ENCODE measurements at regions not wholly inside any gene's neighbourhood (a gene's known extent, or its start where the extent isn't known, plus 50 kb on each side); places are given as distances from the start of the nearest gene placed in this dataset.

GRCh38 chr1:187338762-187339412 is 510.1 kb downstream of the PLA2G4A start:
- TF ChIP-seq CTCF (IDR thresholded peaks at IDR 0.05; ENCODE audit: borderline replicate concordance, control extremely low read depth, extremely low read depth, insufficient read depth, missing control alignments) = no peak
- DNase-seq (ENCODE audit: low spot score) = no peak
- in situ Hi-C loops (cut with MboI; ENCODE audit: low sequenced_read_pairs, unreplicated experiment) = no loop called here

- TF ChIP-seq CTCF (IDR thresholded peaks at IDR 0.05; ENCODE audit: borderline replicate concordance, control extremely low read depth, extremely low read depth, insufficient read depth, missing control alignments) = no peak
- in situ Hi-C loops (cut with MboI; ENCODE audit: low sequenced_read_pairs, unreplicated experiment) = no loop called here
- no peak for DNase-seq (ENCODE audit: low spot score)
These were observed 513.7 kb downstream of the PLA2G4A start for GRCh38 chr1:187342495-187342894.

- no peak for DNase-seq (ENCODE audit: low spot score)
- in situ Hi-C loops (cut with MboI; ENCODE audit: low sequenced_read_pairs, unreplicated experiment) = no loop called here
- TF ChIP-seq CTCF (IDR thresholded peaks at IDR 0.05; ENCODE audit: borderline replicate concordance, control extremely low read depth, extremely low read depth, insufficient read depth, missing control alignments) = no peak
These were observed 545.3 kb downstream of the PLA2G4A start for GRCh38 chr1:187374082-187374481.

GRCh38 chr1:187374742-187375141 is 546.0 kb downstream of the PLA2G4A start:
- no peak for TF ChIP-seq CTCF (IDR thresholded peaks at IDR 0.05; ENCODE audit: borderline replicate concordance, control extremely low read depth, extremely low read depth, insufficient read depth, missing control alignments)
- in situ Hi-C loops (cut with MboI; ENCODE audit: low sequenced_read_pairs, unreplicated experiment) = no loop called here
- no peak for DNase-seq (ENCODE audit: low spot score)

GRCh38 chr1:187383366-187383765 is 554.6 kb downstream of the PLA2G4A start:
- no peak for TF ChIP-seq CTCF (IDR thresholded peaks at IDR 0.05; ENCODE audit: borderline replicate concordance, control extremely low read depth, extremely low read depth, insufficient read depth, missing control alignments)
- in situ Hi-C loops (cut with MboI; ENCODE audit: low sequenced_read_pairs, unreplicated experiment) = no loop called here
- DNase-seq (ENCODE audit: low spot score) = no peak

GRCh38 chr1:187384504-187384903 is 555.8 kb downstream of the PLA2G4A start:
- in situ Hi-C loops (cut with MboI; ENCODE audit: low sequenced_read_pairs, unreplicated experiment) = no loop called here
- DNase-seq (ENCODE audit: low spot score) = no peak
- TF ChIP-seq CTCF (IDR thresholded peaks at IDR 0.05; ENCODE audit: borderline replicate concordance, control extremely low read depth, extremely low read depth, insufficient read depth, missing control alignments) = no peak

All from GM13976 (cell line).